Endothelial cell of umbilical vein (primary cell): ENCODE measurements at regions not wholly inside any gene's neighbourhood (a gene's known extent, or its start where the extent isn't known, plus 50 kb on each side); places are given as distances from the start of the nearest gene placed in this dataset.

Experiments used
- BruUV-seq: library from RNA; stranded (reverse); fragments of 400-500 nt; replicated peaks from 2 replicates; lab custom pipeline; 2021; lab: Mats Ljungman, UMichigan
- CTCF ChIA-PET: fragments of 300-600, 350-600 bp; sonication (Branson Sonifier 250); formaldehyde crosslinking; loops from one replicate; lab custom pipeline; 2021; ENCODE audit warnings: antibody characterized with exemption, inconsistent platforms; lab: Charles Lee
- POLR2A ChIA-PET: fragments of 300-600, 350-600 bp; sonication (Branson Sonifier 250); formaldehyde crosslinking; loops from one replicate; lab custom pipeline; 2021; ENCODE audit warnings: antibody characterized with exemption, inconsistent platforms; lab: Charles Lee
- DNase-seq: peaks from one replicate; pipeline ENCODE4 v3.0.0-alpha.2; 2011; ENCODE audit warnings: low read depth, low spot score
- FAIRE-seq: peaks from 2 replicates; lab custom pipeline; 2011; peaks lifted over from hg19 to GRCh38; lab: Jason Lieb, UNC
- H2AFZ ChIP-seq: 2 replicates; pipeline ENCODE4 v1.6.0; 2012; ENCODE audit warnings: low read depth, low read length, control low read depth, inconsistent platforms
- H3K27ac ChIP-seq: 2 replicates; pipeline ENCODE4 v1.5.1; 2011; ENCODE audit warnings: low read depth, mild to moderate bottlenecking, control low read depth, low read length, moderate library complexity; ENCODE audit not compliant: insufficient read depth
- H3K27me3 ChIP-seq, 2 experiments: 2 replicates each; pipeline versions ENCODE4 v1.6.0 to v1.6.1; 2011; ENCODE audit warnings: low read length in 2 of 2, mixed read lengths in 1 of 2; ENCODE audit not compliant: control insufficient read depth in 2 of 2, insufficient read depth in 2 of 2
- H3K36me3 ChIP-seq, 2 experiments: 2 replicates in 1 of 2; 3 replicates in 1 of 2; pipeline ENCODE4 v1.5.1; 2011; ENCODE audit warnings: low read length in 2 of 2, mild to moderate bottlenecking in 1 of 2, moderate library complexity in 1 of 2; ENCODE audit not compliant: control insufficient read depth in 2 of 2, insufficient read depth in 2 of 2; ENCODE audit errors: extremely low read depth in 1 of 2
- H3K4me1 ChIP-seq: 3 replicates; pipeline ENCODE4 v1.5.1; 2011; ENCODE audit warnings: mild to moderate bottlenecking, low read length; ENCODE audit not compliant: control insufficient read depth, insufficient read depth; ENCODE audit errors: extremely low read depth
- H3K4me2 ChIP-seq: 2 replicates; pipeline ENCODE4 v1.6.1; 2011; ENCODE audit warnings: low read length, control low read depth, mixed read lengths; ENCODE audit not compliant: insufficient read depth
- H3K4me3 ChIP-seq, 3 experiments: fragments of 200-600 bp in 1 of 3; sonication (generic), shearing (Covaris generic) in 1 of 3; replicated peaks in 1 of 3; 2 replicates each; pipeline ENCODE4 v1.5.1; 2011 to 2016; ENCODE audit warnings: control low read depth in 3 of 3, low read length in 3 of 3, mild to moderate bottlenecking in 2 of 3, inconsistent platforms in 1 of 3, low read depth in 1 of 3, moderate library complexity in 1 of 3; ENCODE audit not compliant: insufficient read depth in 1 of 3
- H3K79me2 ChIP-seq: 2 replicates; pipeline ENCODE4 v1.6.0; 2012; ENCODE audit warnings: low read length, inconsistent platforms; ENCODE audit not compliant: control insufficient read depth, insufficient read depth
- H3K9ac ChIP-seq: replicated peaks from 2 replicates; pipeline ENCODE3; 2011; ENCODE audit warnings: low read length, control low read depth; ENCODE audit not compliant: insufficient read depth; ENCODE audit errors: extremely low read depth
- H3K9me1 ChIP-seq: replicated peaks from 3 replicates; pipeline ENCODE4 v1.6.0; 2011; ENCODE audit warnings: mild to moderate bottlenecking, low read length; ENCODE audit not compliant: control insufficient read depth, insufficient read depth; ENCODE audit errors: extremely low read depth
- H3K9me3 ChIP-seq: replicated peaks from 2 replicates; pipeline ENCODE4 v1.5.1; 2012; ENCODE audit warnings: low read length, inconsistent platforms; ENCODE audit not compliant: control insufficient read depth, insufficient read depth
- H4K20me1 ChIP-seq: replicated peaks from 2 replicates; pipeline ENCODE3; 2011; ENCODE audit warnings: mild to moderate bottlenecking, low read length; ENCODE audit not compliant: control insufficient read depth, insufficient read depth; ENCODE audit errors: extremely low read depth
- CTCF ChIP-seq, 2 donors: IDR thresholded peaks; 1 replicate in 1 of 2; 2 replicates in 1 of 2; pipeline ENCODE4 v1.5.1; 2011; ENCODE audit warnings: low read length in 2 of 2, mild to moderate bottlenecking in 2 of 2, moderate library complexity in 2 of 2, control low read depth in 1 of 2, inconsistent platforms in 1 of 2, low read depth in 1 of 2; ENCODE audit not compliant: insufficient read depth in 1 of 2; ENCODE audit errors: extremely low read depth in 1 of 2
- EZH2 ChIP-seq: IDR thresholded peaks from 2 replicates; pipeline ENCODE4 v1.6.1; 2012; ENCODE audit warnings: borderline replicate concordance, low read depth, mild to moderate bottlenecking, moderate library complexity, low read length, inconsistent platforms; ENCODE audit not compliant: severe bottlenecking
- FOS ChIP-seq: IDR thresholded peaks from 2 replicates; pipeline ENCODE4 v1.6.1; 2011; ENCODE audit warnings: mild to moderate bottlenecking, low read length, moderate library complexity, borderline replicate concordance; ENCODE audit not compliant: insufficient read depth
- GATA2 ChIP-seq: IDR thresholded peaks from 2 replicates; pipeline ENCODE4 v1.7.0; 2011; ENCODE audit warnings: low read depth, mild to moderate bottlenecking, moderate library complexity, mixed read lengths, low read length; ENCODE audit not compliant: insufficient read length, insufficient read depth
- JUN ChIP-seq: IDR thresholded peaks from 2 replicates; pipeline ENCODE4 v1.6.1; 2011; ENCODE audit warnings: borderline replicate concordance, low read depth; ENCODE audit not compliant: insufficient read length, insufficient read depth
- MAX ChIP-seq: IDR thresholded peaks from 2 replicates; pipeline ENCODE4 v1.6.1; 2011; ENCODE audit not compliant: insufficient read depth, insufficient read length
- MYC ChIP-seq: IDR thresholded peaks from one replicate; pipeline ENCODE4 v1.6.1; 2011; ENCODE audit warnings: mild to moderate bottlenecking, low read depth, low read length
- POLR2A ChIP-seq: IDR thresholded peaks from 2 replicates; pipeline ENCODE4 v1.6.1; 2012; ENCODE audit warnings: low read depth, mild to moderate bottlenecking, control low read depth, low read length
- POLR2AphosphoS5 ChIP-seq: IDR thresholded peaks from 2 replicates; pipeline ENCODE4 v1.6.1; 2012; ENCODE audit warnings: low read depth, mild to moderate bottlenecking, control low read depth, low read length, moderate library complexity; ENCODE audit not compliant: insufficient read depth
- dilution Hi-C: fragments of 300-500 bp; cut with MboI; formaldehyde crosslinking; loops from one replicate; pipeline ENCODE4 v1.15.0; 2019; ENCODE audit warnings: low sequenced_read_pairs; ENCODE audit not compliant: extremely low pct_ligation_motif_present
- intact Hi-C: fragments of 100-400 bp; cut with micrococcal nuclease; formaldehyde crosslinking; loops from one replicate; pipeline ENCODE4 v1.10.0; 2022

- dilution Hi-C loops, result no loop called here
- Histone ChIP-seq H3K4me1 (no peaks in the 10 kb centered on the region), H3K79me2 (no peaks in the 10 kb centered on the region), H2AFZ (no peak overlapping the region), H3K9ac (no peak overlapping the region), H4K20me1 (no peaks in the 10 kb centered on the region), H3K27ac (no peak overlapping the region), H3K9me3 (no peaks in the 10 kb centered on the region), H3K27me3 (no peaks in the 10 kb centered on the region), H3K4me3 (no peak overlapping the region), H3K9me1 (no peaks in the 10 kb centered on the region), H3K36me3 (no peaks in the 10 kb centered on the region), H3K4me2 (no peak overlapping the region)
- POLR2A ChIA-PET, result no interaction called here
- intact Hi-C loops, result no loop called here
- CTCF ChIA-PET, result no interaction called here
- TF ChIP-seq POLR2A (no peak), CTCF (IDR thresholded peaks at IDR 0.05; ENCODE audit: extremely low read depth in 1 of 2, insufficient read depth in 1 of 2, low read depth in 1 of 2, low read length in 2 of 2) (no peak), GATA2 (no peak), FOS (no peak), MAX (no peak), MYC (no peak), EZH2 (no peak), JUN (no peak), POLR2AphosphoS5 (no peak)
- DNase-seq (no peak), FAIRE-seq (no peak)
- no TSS peak for BruUV-seq
Measured at GRCh38 chr3:176183181-176183580, 1014.1 kb downstream of the TBL1XR1 start.
